Liver (tissue), 3 donors: ENCODE measurements at regions not wholly inside any gene's neighbourhood (a gene's known extent, or its start where the extent isn't known, plus 50 kb on each side); places are given as distances from the start of the nearest gene placed in this dataset.

Experiments used
- EGR1 ChIP-seq, 2 donors: IDR thresholded peaks; 2 replicates each; pipeline ENCODE4 v1.6.1; 2016 to 2018; ENCODE audit warnings: antibody characterized with exemption in 2 of 2, low read depth in 2 of 2
- FOXA1 ChIP-seq: IDR thresholded peaks from 2 replicates; pipeline ENCODE4 v1.6.1; 2016; ENCODE audit warnings: antibody characterized with exemption
- GABPA ChIP-seq, 2 donors: IDR thresholded peaks in 1 of 2; conservative IDR thresholded peaks in 1 of 2; 2 replicates each; pipeline ENCODE4 v1.6.1; 2016; ENCODE audit warnings: antibody characterized with exemption in 2 of 2, mild to moderate bottlenecking in 1 of 2, moderate library complexity in 1 of 2
- JUND ChIP-seq, 2 donors: IDR thresholded peaks; 2 replicates each; pipeline ENCODE4 v1.6.1; 2016; ENCODE audit warnings: antibody characterized with exemption in 2 of 2
- RAD21 ChIP-seq, 2 donors: IDR thresholded peaks; 2 replicates each; pipeline ENCODE4 v1.6.1; 2016; ENCODE audit warnings: antibody characterized with exemption in 2 of 2, mild to moderate bottlenecking in 2 of 2
- SP1 ChIP-seq: IDR thresholded peaks from 2 replicates; pipeline ENCODE4 v1.6.1; 2018; ENCODE audit warnings: antibody characterized with exemption, mild to moderate bottlenecking
- TAF1 ChIP-seq: conservative IDR thresholded peaks from 2 replicates; pipeline ENCODE4 v1.6.1; 2016; ENCODE audit warnings: antibody characterized with exemption, mild to moderate bottlenecking
- YY1 ChIP-seq: IDR thresholded peaks from 2 replicates; pipeline ENCODE4 v1.6.1; 2016; ENCODE audit warnings: antibody characterized with exemption, mild to moderate bottlenecking
- TF ChIP-seq, protein P1 (sequence below): fragments of 150-350 bp; IDR thresholded peaks from 2 replicates; pipeline ENCODE4 v1.5.1; 2017; ENCODE audit warnings: improper control_type of control experiment, low read depth, low read length; ENCODE audit not compliant: missing input control
- TF ChIP-seq, protein P2 (sequence below): IDR thresholded peaks from 2 replicates; pipeline ENCODE4 v1.6.1; 2016; ENCODE audit warnings: antibody characterized with exemption
- TF ChIP-seq, protein P3 (sequence below): IDR thresholded peaks from 2 replicates; pipeline ENCODE4 v1.6.1; 2016; ENCODE audit warnings: antibody characterized with exemption, mild to moderate bottlenecking
- TF ChIP-seq, protein P4 (sequence below): IDR thresholded peaks from 2 replicates; pipeline ENCODE4 v1.6.1; 2016; ENCODE audit warnings: antibody characterized with exemption
- TF ChIP-seq, protein P5 (sequence below): IDR thresholded peaks from 2 replicates; pipeline ENCODE4 v1.6.1; 2016; ENCODE audit warnings: antibody characterized with exemption
- donor health status: healthy.
- donor health status: healthy.

DNA sequence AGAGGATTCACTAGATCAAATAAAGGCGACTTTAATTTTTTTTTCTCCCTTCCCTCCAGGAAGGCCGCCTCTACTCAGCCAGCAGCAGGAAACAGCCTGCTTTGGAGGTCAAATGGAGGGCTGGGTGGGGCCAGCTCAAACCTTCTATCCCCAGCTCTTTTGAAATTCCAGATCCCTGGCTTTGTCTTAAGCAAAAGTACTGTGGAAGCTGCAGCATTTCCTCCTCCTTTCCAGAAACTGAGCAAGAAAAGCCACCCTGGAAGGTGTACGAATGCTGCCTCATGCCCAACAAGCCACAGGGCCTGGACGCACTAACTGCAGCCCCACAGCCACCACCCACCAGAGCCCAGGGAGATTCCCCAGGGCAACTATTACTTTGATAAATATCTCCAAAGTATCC lies 55.1 kb upstream of the ZCCHC13 start:
- TF ChIP-seq, protein P1, sequence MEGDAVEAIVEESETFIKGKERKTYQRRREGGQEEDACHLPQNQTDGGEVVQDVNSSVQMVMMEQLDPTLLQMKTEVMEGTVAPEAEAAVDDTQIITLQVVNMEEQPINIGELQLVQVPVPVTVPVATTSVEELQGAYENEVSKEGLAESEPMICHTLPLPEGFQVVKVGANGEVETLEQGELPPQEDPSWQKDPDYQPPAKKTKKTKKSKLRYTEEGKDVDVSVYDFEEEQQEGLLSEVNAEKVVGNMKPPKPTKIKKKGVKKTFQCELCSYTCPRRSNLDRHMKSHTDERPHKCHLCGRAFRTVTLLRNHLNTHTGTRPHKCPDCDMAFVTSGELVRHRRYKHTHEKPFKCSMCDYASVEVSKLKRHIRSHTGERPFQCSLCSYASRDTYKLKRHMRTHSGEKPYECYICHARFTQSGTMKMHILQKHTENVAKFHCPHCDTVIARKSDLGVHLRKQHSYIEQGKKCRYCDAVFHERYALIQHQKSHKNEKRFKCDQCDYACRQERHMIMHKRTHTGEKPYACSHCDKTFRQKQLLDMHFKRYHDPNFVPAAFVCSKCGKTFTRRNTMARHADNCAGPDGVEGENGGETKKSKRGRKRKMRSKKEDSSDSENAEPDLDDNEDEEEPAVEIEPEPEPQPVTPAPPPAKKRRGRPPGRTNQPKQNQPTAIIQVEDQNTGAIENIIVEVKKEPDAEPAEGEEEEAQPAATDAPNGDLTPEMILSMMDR, result no peak
- TF ChIP-seq, protein P2, sequence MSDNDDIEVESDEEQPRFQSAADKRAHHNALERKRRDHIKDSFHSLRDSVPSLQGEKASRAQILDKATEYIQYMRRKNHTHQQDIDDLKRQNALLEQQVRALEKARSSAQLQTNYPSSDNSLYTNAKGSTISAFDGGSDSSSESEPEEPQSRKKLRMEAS, result no peak
- TF ChIP-seq, protein P3, sequence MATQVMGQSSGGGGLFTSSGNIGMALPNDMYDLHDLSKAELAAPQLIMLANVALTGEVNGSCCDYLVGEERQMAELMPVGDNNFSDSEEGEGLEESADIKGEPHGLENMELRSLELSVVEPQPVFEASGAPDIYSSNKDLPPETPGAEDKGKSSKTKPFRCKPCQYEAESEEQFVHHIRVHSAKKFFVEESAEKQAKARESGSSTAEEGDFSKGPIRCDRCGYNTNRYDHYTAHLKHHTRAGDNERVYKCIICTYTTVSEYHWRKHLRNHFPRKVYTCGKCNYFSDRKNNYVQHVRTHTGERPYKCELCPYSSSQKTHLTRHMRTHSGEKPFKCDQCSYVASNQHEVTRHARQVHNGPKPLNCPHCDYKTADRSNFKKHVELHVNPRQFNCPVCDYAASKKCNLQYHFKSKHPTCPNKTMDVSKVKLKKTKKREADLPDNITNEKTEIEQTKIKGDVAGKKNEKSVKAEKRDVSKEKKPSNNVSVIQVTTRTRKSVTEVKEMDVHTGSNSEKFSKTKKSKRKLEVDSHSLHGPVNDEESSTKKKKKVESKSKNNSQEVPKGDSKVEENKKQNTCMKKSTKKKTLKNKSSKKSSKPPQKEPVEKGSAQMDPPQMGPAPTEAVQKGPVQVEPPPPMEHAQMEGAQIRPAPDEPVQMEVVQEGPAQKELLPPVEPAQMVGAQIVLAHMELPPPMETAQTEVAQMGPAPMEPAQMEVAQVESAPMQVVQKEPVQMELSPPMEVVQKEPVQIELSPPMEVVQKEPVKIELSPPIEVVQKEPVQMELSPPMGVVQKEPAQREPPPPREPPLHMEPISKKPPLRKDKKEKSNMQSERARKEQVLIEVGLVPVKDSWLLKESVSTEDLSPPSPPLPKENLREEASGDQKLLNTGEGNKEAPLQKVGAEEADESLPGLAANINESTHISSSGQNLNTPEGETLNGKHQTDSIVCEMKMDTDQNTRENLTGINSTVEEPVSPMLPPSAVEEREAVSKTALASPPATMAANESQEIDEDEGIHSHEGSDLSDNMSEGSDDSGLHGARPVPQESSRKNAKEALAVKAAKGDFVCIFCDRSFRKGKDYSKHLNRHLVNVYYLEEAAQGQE, result no peak
- TF ChIP-seq, protein P4, sequence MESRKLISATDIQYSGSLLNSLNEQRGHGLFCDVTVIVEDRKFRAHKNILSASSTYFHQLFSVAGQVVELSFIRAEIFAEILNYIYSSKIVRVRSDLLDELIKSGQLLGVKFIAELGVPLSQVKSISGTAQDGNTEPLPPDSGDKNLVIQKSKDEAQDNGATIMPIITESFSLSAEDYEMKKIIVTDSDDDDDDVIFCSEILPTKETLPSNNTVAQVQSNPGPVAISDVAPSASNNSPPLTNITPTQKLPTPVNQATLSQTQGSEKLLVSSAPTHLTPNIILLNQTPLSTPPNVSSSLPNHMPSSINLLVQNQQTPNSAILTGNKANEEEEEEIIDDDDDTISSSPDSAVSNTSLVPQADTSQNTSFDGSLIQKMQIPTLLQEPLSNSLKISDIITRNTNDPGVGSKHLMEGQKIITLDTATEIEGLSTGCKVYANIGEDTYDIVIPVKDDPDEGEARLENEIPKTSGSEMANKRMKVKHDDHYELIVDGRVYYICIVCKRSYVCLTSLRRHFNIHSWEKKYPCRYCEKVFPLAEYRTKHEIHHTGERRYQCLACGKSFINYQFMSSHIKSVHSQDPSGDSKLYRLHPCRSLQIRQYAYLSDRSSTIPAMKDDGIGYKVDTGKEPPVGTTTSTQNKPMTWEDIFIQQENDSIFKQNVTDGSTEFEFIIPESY, result no peak
- no peak for TF ChIP-seq RAD21 (IDR thresholded peaks at IDR 0.05)
- TF ChIP-seq FOXA1, result no peak
- TF ChIP-seq TAF1, result no peak
- no peak for TF ChIP-seq JUND (IDR thresholded peaks at IDR 0.05)
- no peak for TF ChIP-seq GABPA (IDR thresholded peaks at IDR 0.05 in 1 of 2, conservative IDR thresholded peaks at IDR 0.05 in 1 of 2)
- TF ChIP-seq YY1, result no peak
- TF ChIP-seq SP1, result no peak
- no peak for TF ChIP-seq EGR1 (IDR thresholded peaks at IDR 0.05; ENCODE audit: low read depth in 2 of 2)
- TF ChIP-seq, protein P5, sequence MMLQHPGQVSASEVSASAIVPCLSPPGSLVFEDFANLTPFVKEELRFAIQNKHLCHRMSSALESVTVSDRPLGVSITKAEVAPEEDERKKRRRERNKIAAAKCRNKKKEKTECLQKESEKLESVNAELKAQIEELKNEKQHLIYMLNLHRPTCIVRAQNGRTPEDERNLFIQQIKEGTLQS, result no peak
